ENCODE measurements at regions not wholly inside any gene's neighbourhood (a gene's known extent, or its start where the extent isn't known, plus 50 kb on each side); places are given as distances from the start of the nearest gene placed in this dataset.

GRCh38 chr1:229759037-229759435 is 133.0 kb downstream of the URB2 start:
- no peak for TF ChIP-seq CTCF (IDR thresholded peaks at IDR 0.05)
- no peak for TF ChIP-seq POLR2A (IDR thresholded peaks at IDR 0.05)
- no peak for TF ChIP-seq POLR2AphosphoS5 (IDR thresholded peaks at IDR 0.05)
- WGBS: 93% methylated on average over 5 of the region's 5 CpGs
- no peak overlapping the region for H3K4me3 ChIP-seq
- intact Hi-C loops (cut with DNase I): no loop called here
- H3K4me1 ChIP-seq (replicated peaks): no peaks in the 10 kb centered on the region
- no peaks in the 10 kb centered on the region for H3K9me3 ChIP-seq
- H3K27ac ChIP-seq: no peak overlapping the region
- H3K27me3 ChIP-seq (replicated peaks; ENCODE audit: insufficient read depth): no peaks in the 10 kb centered on the region
- no peaks in the 10 kb centered on the region for H3K36me3 ChIP-seq
- DNase-seq (ENCODE audit: low spot score): no peak

- no peaks in the 10 kb centered on the region for H3K4me1 ChIP-seq (replicated peaks)
- TF ChIP-seq POLR2AphosphoS5 (IDR thresholded peaks at IDR 0.05): no peak
- TF ChIP-seq CTCF (IDR thresholded peaks at IDR 0.05): no peak
- intact Hi-C loops (cut with DNase I): no loop called here
- no peak overlapping the region for H3K4me3 ChIP-seq
- WGBS: 95% methylated on average over 2 of the region's 2 CpGs
- no peak overlapping the region for H3K27ac ChIP-seq
- H3K9me3 ChIP-seq: no peaks in the 10 kb centered on the region
- DNase-seq (ENCODE audit: low spot score): no peak
- H3K27me3 ChIP-seq (replicated peaks; ENCODE audit: insufficient read depth): no peaks in the 10 kb centered on the region
- no peaks in the 10 kb centered on the region for H3K36me3 ChIP-seq
These were observed 133.5 kb downstream of the URB2 start for GRCh38 chr1:229759586-229759985.

- H3K27me3 ChIP-seq (replicated peaks; ENCODE audit: insufficient read depth): no peaks in the 10 kb centered on the region
- H3K4me3 ChIP-seq: no peak overlapping the region
- DNase-seq (ENCODE audit: low spot score): no peak
- TF ChIP-seq CTCF (IDR thresholded peaks at IDR 0.05): no peak
- TF ChIP-seq POLR2A (IDR thresholded peaks at IDR 0.05): no peak
- TF ChIP-seq POLR2AphosphoS5 (IDR thresholded peaks at IDR 0.05): no peak
- H3K4me1 ChIP-seq (replicated peaks): no peaks in the 10 kb centered on the region
- H3K27ac ChIP-seq: no peak overlapping the region
- no peaks in the 10 kb centered on the region for H3K36me3 ChIP-seq
- intact Hi-C loops (cut with DNase I): no loop called here
- 94% methylated on average over 7 of the region's 7 CpGs for WGBS
- H3K9me3 ChIP-seq: no peaks in the 10 kb centered on the region
These were observed 134.5 kb downstream of the URB2 start for GRCh38 chr1:229760478-229760996.

GRCh38 chr1:229762891-229763290 is 136.8 kb downstream of the URB2 start:
- Histone ChIP-seq H3K4me3 (no peak overlapping the region), H3K27me3 (replicated peaks; ENCODE audit: insufficient read depth) (no peaks in the 10 kb centered on the region), H3K36me3 (no peaks in the 10 kb centered on the region), H3K27ac (no peak overlapping the region), H3K9me3 (no peaks in the 10 kb centered on the region), H3K4me1 (replicated peaks) (no peaks in the 10 kb centered on the region)
- TF ChIP-seq CTCF (IDR thresholded peaks at IDR 0.05): no peak
- TF ChIP-seq POLR2AphosphoS5 (IDR thresholded peaks at IDR 0.05): no peak
- no peak for TF ChIP-seq POLR2A (IDR thresholded peaks at IDR 0.05)
- intact Hi-C loops (cut with DNase I): no loop called here
- no peak for DNase-seq (ENCODE audit: low spot score)
- WGBS: 56% methylated on average over 5 of the region's 5 CpGs

- no peaks in the 10 kb centered on the region for H3K27me3 ChIP-seq (replicated peaks; ENCODE audit: insufficient read depth)
- intact Hi-C loops (cut with DNase I): no loop called here
- TF ChIP-seq CTCF (IDR thresholded peaks at IDR 0.05): no peak
- no peak for TF ChIP-seq POLR2AphosphoS5 (IDR thresholded peaks at IDR 0.05)
- TF ChIP-seq POLR2A (IDR thresholded peaks at IDR 0.05): no peak
- H3K36me3 ChIP-seq: no peaks in the 10 kb centered on the region
- peaks cover 8% of the 10 kb centered on the region for H3K4me1 ChIP-seq (replicated peaks)
- H3K4me3 ChIP-seq: no peak overlapping the region
- H3K9me3 ChIP-seq: no peaks in the 10 kb centered on the region
- H3K27ac ChIP-seq: no peak overlapping the region
- DNase-seq (ENCODE audit: low spot score): no peak
- WGBS: 40% methylated on average over 5 of the region's 5 CpGs
These were observed 142.2 kb downstream of the URB2 start for GRCh38 chr1:229768232-229768631.

Measured in prostate gland (tissue), 2 donors.